ENCODE measurements at regions not wholly inside any gene's neighbourhood (a gene's known extent, or its start where the extent isn't known, plus 50 kb on each side); places are given as distances from the start of the nearest gene placed in this dataset.
"Not testable (repeated sequence)": the region's sequence is repeated elsewhere in the genome, so short reads cannot be mapped to it uniquely, and the experiment has no call there.

GRCh38 chr11:112694813-112695212 is 266.4 kb upstream of the NCAM1 start:
- Histone ChIP-seq H3K4me3 (ENCODE audit: low read depth, low read length) (no peak overlapping the region), H3K9ac (ENCODE audit: low read length) (no peak overlapping the region), H3K27me3 (ENCODE audit: control insufficient read depth, insufficient read depth, low read length) (no peaks in the 10 kb centered on the region), H3K27ac (ENCODE audit: low read depth, low read length) (no peak overlapping the region), H3K9me3 (ENCODE audit: control insufficient read depth, insufficient read depth, low read depth, low read length) (no peaks in the 10 kb centered on the region), H3K4me1 (ENCODE audit: control insufficient read depth, insufficient read depth, low read length) (no peaks in the 10 kb centered on the region; the same call in 1 of the 2 replicates), H3K36me3 (ENCODE audit: control insufficient read depth, insufficient read depth, low read length) (no peaks in the 10 kb centered on the region)

- Histone ChIP-seq H3K9me3 (ENCODE audit: control insufficient read depth, insufficient read depth, low read depth, low read length) (no peaks in the 10 kb centered on the region), H3K27me3 (ENCODE audit: control insufficient read depth, insufficient read depth, low read length) (no peaks in the 10 kb centered on the region), H3K9ac (ENCODE audit: low read length) (no peak overlapping the region), H3K4me1 (ENCODE audit: control insufficient read depth, insufficient read depth, low read length) (no peaks in the 10 kb centered on the region; the same call in 1 of the 2 replicates), H3K4me3 (ENCODE audit: low read depth, low read length) (no peak overlapping the region), H3K27ac (ENCODE audit: low read depth, low read length) (no peak overlapping the region), H3K36me3 (ENCODE audit: control insufficient read depth, insufficient read depth, low read length) (no peaks in the 10 kb centered on the region)
Measured at GRCh38 chr11:112697391-112698178, 263.6 kb upstream of the NCAM1 start.

GRCh38 chr11:112705148-112705547 is 256.1 kb upstream of the NCAM1 start:
- Histone ChIP-seq H3K36me3 (ENCODE audit: control insufficient read depth, insufficient read depth, low read length) (no peaks in the 10 kb centered on the region), H3K9ac (ENCODE audit: low read length) (no peak overlapping the region), H3K4me3 (ENCODE audit: low read depth, low read length) (no peak overlapping the region), H3K4me1 (ENCODE audit: control insufficient read depth, insufficient read depth, low read length) (no peaks in the 10 kb centered on the region), H3K9me3 (ENCODE audit: control insufficient read depth, insufficient read depth, low read depth, low read length) (peaks cover 8% of the 10 kb centered on the region), H3K27me3 (ENCODE audit: control insufficient read depth, insufficient read depth, low read length) (no peaks in the 10 kb centered on the region), H3K27ac (ENCODE audit: low read depth, low read length) (no peak overlapping the region)

- H3K4me1 ChIP-seq (ENCODE audit: control insufficient read depth, insufficient read depth, low read length): no peaks in the 10 kb centered on the region
- no peaks in the 10 kb centered on the region for H3K36me3 ChIP-seq (ENCODE audit: control insufficient read depth, insufficient read depth, low read length)
- no peak overlapping the region for H3K4me3 ChIP-seq (ENCODE audit: low read depth, low read length)
- no peak overlapping the region for H3K27ac ChIP-seq (ENCODE audit: low read depth, low read length)
- H3K9me3 ChIP-seq (ENCODE audit: control insufficient read depth, insufficient read depth, low read depth, low read length): peaks cover 8% of the 10 kb centered on the region
- no peak overlapping the region for H3K9ac ChIP-seq (ENCODE audit: low read length)
- no peaks in the 10 kb centered on the region for H3K27me3 ChIP-seq (ENCODE audit: control insufficient read depth, insufficient read depth, low read length)
Measured at GRCh38 chr11:112706863-112707262, 254.4 kb upstream of the NCAM1 start.

- not testable (repeated sequence) for H3K9ac ChIP-seq (ENCODE audit: low read length); H3K27me3 ChIP-seq (ENCODE audit: control insufficient read depth, insufficient read depth, low read length); H3K4me1 ChIP-seq (ENCODE audit: control insufficient read depth, insufficient read depth, low read length); H3K9me3 ChIP-seq (ENCODE audit: control insufficient read depth, insufficient read depth, low read depth, low read length); H3K4me3 ChIP-seq (ENCODE audit: low read depth, low read length); H3K36me3 ChIP-seq (ENCODE audit: control insufficient read depth, insufficient read depth, low read length); H3K27ac ChIP-seq (ENCODE audit: low read depth, low read length)
Measured at GRCh38 chr11:112714340-112714739, 246.9 kb upstream of the NCAM1 start.

- no peak overlapping the region for H3K27ac ChIP-seq (ENCODE audit: low read depth, low read length)
- no peak overlapping the region for H3K9ac ChIP-seq (ENCODE audit: low read length)
- H3K4me3 ChIP-seq (ENCODE audit: low read depth, low read length): no peak overlapping the region
- H3K27me3 ChIP-seq (ENCODE audit: control insufficient read depth, insufficient read depth, low read length): no peaks in the 10 kb centered on the region
- no peaks in the 10 kb centered on the region; the same call in 1 of the 2 replicates for H3K9me3 ChIP-seq (ENCODE audit: control insufficient read depth, insufficient read depth, low read depth, low read length)
- no peaks in the 10 kb centered on the region for H3K4me1 ChIP-seq (ENCODE audit: control insufficient read depth, insufficient read depth, low read length)
- no peaks in the 10 kb centered on the region for H3K36me3 ChIP-seq (ENCODE audit: control insufficient read depth, insufficient read depth, low read length)
Measured at GRCh38 chr11:112715056-112715455, 246.2 kb upstream of the NCAM1 start.

- no peak overlapping the region for H3K9ac ChIP-seq (ENCODE audit: low read length)
- H3K4me1 ChIP-seq (ENCODE audit: control insufficient read depth, insufficient read depth, low read length): no peaks in the 10 kb centered on the region
- H3K27me3 ChIP-seq (ENCODE audit: control insufficient read depth, insufficient read depth, low read length): no peaks in the 10 kb centered on the region
- no peak overlapping the region for H3K27ac ChIP-seq (ENCODE audit: low read depth, low read length)
- H3K9me3 ChIP-seq (ENCODE audit: control insufficient read depth, insufficient read depth, low read depth, low read length): no peaks in the 10 kb centered on the region; the same call in 1 of the 2 replicates
- H3K4me3 ChIP-seq (ENCODE audit: low read depth, low read length): no peak overlapping the region
- H3K36me3 ChIP-seq (ENCODE audit: control insufficient read depth, insufficient read depth, low read length): no peaks in the 10 kb centered on the region
Measured at GRCh38 chr11:112718483-112718882, 242.7 kb upstream of the NCAM1 start.

- Histone ChIP-seq H3K9me3 (ENCODE audit: control insufficient read depth, insufficient read depth, low read depth, low read length) (no peaks in the 10 kb centered on the region; the same call in 1 of the 2 replicates), H3K4me3 (ENCODE audit: low read depth, low read length) (no peak overlapping the region), H3K36me3 (ENCODE audit: control insufficient read depth, insufficient read depth, low read length) (no peaks in the 10 kb centered on the region), H3K27me3 (ENCODE audit: control insufficient read depth, insufficient read depth, low read length) (no peaks in the 10 kb centered on the region), H3K9ac (ENCODE audit: low read length) (no peak overlapping the region), H3K27ac (ENCODE audit: low read depth, low read length) (no peak overlapping the region), H3K4me1 (ENCODE audit: control insufficient read depth, insufficient read depth, low read length) (no peaks in the 10 kb centered on the region)
Measured at GRCh38 chr11:112719736-112720525, 241.3 kb upstream of the NCAM1 start.

GRCh38 chr11:112722148-112722547 is 239.1 kb upstream of the NCAM1 start:
- H3K27me3 ChIP-seq (ENCODE audit: control insufficient read depth, insufficient read depth, low read length): no peaks in the 10 kb centered on the region; the same call in 1 of the 2 replicates
- H3K4me1 ChIP-seq (ENCODE audit: control insufficient read depth, insufficient read depth, low read length): no peaks in the 10 kb centered on the region

GRCh38 chr11:112722876-112723275 is 238.3 kb upstream of the NCAM1 start:
- no peaks in the 10 kb centered on the region for H3K4me1 ChIP-seq (ENCODE audit: control insufficient read depth, insufficient read depth, low read length)
- H3K27me3 ChIP-seq (ENCODE audit: control insufficient read depth, insufficient read depth, low read length): no peaks in the 10 kb centered on the region; the same call in 1 of the 2 replicates
- no peak overlapping the region for H3K9ac ChIP-seq (ENCODE audit: low read length)
- no peaks in the 10 kb centered on the region; the same call in 1 of the 2 replicates for H3K9me3 ChIP-seq (ENCODE audit: control insufficient read depth, insufficient read depth, low read depth, low read length)
- no peaks in the 10 kb centered on the region for H3K36me3 ChIP-seq (ENCODE audit: control insufficient read depth, insufficient read depth, low read length)
- H3K4me3 ChIP-seq (ENCODE audit: low read depth, low read length): no peak overlapping the region
- no peak overlapping the region for H3K27ac ChIP-seq (ENCODE audit: low read depth, low read length)

More at GRCh38 chr11:112722148-112722547, 239.1 kb upstream of the NCAM1 start:
- Histone ChIP-seq H3K9ac (ENCODE audit: low read length) (no peak overlapping the region), H3K4me3 (ENCODE audit: low read depth, low read length) (no peak overlapping the region), H3K27ac (ENCODE audit: low read depth, low read length) (no peak overlapping the region), H3K36me3 (ENCODE audit: control insufficient read depth, insufficient read depth, low read length) (no peaks in the 10 kb centered on the region), H3K9me3 (ENCODE audit: control insufficient read depth, insufficient read depth, low read depth, low read length) (no peaks in the 10 kb centered on the region; the same call in 1 of the 2 replicates)

Measured in HUES6 (cell line).